AML-193 (cell line): ENCODE measurements at regions not wholly inside any gene's neighbourhood (a gene's known extent, or its start where the extent isn't known, plus 50 kb on each side); places are given as distances from the start of the nearest gene placed in this dataset.
"Not testable (repeated sequence)": the region's sequence is repeated elsewhere in the genome, so short reads cannot be mapped to it uniquely, and the experiment has no call there.

Experiments
- DNase-seq, 2 experiments: peaks; one replicate each; lab custom pipeline; 2025; lab: John Stamatoyannopoulos, UW

- DNase-seq: no peak
Observed at GRCh38 chr10:64115908-64116643, 594.9 kb downstream of the REEP3 start.

- DNase-seq: no peak
Observed at GRCh38 chr10:64116707-64117106, 595.5 kb downstream of the REEP3 start.

DNA sequence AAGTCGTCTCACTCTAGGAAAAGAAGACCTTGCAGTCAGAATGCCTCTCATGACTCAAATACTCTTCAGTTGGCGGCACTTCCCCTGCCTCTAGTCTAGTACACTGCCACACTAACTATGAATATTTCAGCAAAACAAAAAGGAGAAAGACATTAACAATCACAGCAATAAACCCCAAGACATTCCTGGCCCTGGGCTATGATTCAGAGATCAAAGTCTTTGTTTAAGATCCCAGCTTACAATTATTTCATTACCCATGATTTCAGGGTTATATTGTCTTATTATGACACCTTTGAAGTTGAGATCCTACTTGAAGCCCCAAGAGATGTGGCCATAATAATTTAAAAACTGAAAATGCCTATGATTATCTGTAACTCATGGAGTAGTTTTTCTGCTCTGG is 597.5 kb downstream of the REEP3 start:
- DNase-seq: no peak

DNA sequence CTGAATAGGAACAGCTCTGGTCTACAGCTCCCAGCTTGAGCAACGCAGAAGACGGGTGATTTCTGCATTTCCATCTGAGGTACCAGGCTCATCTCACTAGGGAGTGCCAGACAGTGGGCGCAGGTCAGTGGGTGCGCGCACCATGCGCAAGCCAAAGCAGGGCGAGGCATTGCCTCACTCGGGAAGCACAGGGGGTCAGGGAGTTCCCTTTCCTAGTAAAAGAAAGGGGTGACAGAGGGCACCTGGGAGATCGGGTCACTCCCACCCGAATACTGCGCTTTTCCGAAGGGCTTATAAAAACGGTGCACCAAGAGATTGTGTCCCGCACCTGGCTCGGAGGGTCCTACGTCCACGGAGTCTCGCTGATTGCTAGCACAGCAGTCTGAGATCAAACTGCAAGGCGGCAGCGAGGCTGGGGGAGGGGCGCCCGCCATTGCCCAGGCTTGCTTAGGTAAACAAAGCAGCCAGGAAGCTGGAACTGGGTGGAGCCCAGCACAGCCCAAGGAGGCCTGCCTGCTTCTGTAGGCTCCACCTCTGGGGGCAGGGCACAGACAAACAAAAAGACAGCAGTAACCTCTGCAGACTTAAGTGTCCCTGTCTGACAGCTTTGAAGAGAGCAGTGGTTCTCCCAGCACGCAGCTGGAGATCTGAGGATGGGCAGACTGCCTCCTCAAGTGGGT is 599.2 kb downstream of the REEP3 start:
- DNase-seq: not testable (repeated sequence)

- DNase-seq: no peak
Observed at GRCh38 chr10:64130152-64130551, 609.0 kb downstream of the REEP3 start.

DNA sequence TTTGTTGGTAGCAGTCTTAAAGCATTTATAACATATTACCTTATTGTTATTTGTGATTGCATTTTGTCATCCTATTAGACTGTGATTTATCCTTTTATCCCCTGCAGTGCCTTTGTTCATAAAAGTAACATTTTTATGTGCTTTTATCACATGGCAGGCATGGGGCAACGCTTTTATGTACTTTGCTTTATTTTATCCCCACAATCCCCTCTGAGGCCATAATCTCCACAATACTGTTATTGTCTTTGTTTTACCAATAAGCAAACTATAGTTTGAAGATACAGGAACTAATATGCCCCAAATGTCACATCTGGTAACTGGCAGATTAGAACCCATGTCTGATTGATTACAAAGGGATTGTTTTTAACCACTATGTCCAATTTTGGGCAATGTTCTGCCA is 613.5 kb downstream of the REEP3 start:
- DNase-seq: no peak

- DNase-seq: no peak
Observed at GRCh38 chr10:64142395-64142794, 621.2 kb downstream of the REEP3 start.

DNA sequence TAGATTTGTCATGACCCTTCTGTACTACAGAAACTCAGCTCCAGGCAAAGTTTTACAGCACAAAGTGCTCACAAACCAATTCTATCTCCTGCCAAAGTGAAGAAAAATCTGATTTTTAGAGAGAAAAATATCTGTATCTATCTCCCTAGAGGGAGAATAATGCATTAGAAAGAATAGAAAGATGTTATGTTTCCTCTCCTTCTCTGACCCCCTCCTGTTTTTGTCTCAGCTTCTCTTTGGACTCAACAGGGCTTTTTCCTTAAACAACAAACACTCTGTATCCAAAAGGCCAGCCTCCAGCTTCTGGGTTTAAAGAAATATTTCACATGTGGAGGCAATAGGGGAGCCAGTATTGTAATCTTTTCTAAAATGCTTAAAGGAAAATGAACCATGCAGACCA is 627.4 kb downstream of the REEP3 start:
- no peak for DNase-seq

GRCh38 chr10:64156166-64156565 is 635.0 kb downstream of the REEP3 start:
- DNase-seq: no peak

GRCh38 chr10:64158551-64158950 is 637.4 kb downstream of the REEP3 start:
- no peak for DNase-seq

GRCh38 chr10:64159910-64160872 is 639.0 kb downstream of the REEP3 start:
- DNase-seq: no peak

- no peak for DNase-seq
Observed at GRCh38 chr10:64170791-64171190, 649.6 kb downstream of the REEP3 start.

- DNase-seq: no peak
Observed at GRCh38 chr10:64173826-64174225, 652.6 kb downstream of the REEP3 start.

GRCh38 chr10:64174666-64175255 is 653.6 kb downstream of the REEP3 start:
- no peak for DNase-seq

DNA sequence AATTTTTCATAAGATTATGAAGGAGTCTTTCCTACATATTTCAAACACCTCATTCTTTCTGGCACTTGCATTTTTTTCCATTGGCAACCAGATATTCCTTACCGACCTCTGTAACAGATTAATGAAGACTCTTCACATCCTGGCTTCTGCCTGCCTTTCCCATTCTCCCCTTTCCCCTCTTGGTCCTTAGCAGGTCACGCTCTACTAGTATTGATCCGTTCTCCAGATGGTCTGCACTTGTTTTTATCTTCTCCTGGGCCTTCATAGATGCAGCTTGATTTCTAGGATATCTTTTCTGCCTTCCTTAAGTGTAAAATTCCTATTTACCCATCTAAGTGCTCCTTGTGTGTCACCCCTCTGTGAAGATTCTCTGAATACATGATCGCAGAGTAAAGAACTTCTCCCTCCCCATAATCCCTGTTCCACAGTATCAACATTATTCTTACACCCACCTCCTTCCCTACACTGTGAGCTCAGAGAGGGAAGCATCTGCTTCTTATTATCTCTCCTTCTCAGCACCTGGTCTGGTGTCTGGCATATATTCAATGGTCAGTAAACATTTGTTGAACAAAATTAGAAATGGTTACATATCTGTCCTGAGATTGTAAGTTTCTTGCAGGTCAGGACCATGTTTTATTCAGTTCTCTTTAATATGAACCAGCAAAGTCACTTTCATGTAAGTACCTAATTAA is 654.2 kb downstream of the REEP3 start:
- no peak for DNase-seq

DNA sequence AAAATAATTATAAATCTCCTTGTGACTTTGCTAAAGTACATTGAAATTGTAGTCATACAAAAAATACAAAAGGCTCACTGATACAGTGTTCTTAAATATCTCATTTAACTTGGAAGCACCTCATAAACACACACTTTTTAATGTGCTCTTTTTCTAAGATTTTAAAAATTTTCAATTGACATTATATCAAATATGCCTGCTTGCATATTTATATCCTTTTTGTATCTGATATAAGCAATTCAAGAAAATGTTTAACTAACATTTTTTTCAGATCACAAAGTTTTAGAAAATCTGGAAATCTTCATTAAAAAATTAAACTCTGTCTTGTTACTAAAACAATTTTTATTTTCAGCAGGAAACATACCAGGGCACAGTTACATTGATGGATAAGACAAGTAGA is 661.5 kb downstream of the REEP3 start:
- no peak for DNase-seq

GRCh38 chr10:64191286-64191685 is 670.1 kb downstream of the REEP3 start:
- no peak for DNase-seq

DNA sequence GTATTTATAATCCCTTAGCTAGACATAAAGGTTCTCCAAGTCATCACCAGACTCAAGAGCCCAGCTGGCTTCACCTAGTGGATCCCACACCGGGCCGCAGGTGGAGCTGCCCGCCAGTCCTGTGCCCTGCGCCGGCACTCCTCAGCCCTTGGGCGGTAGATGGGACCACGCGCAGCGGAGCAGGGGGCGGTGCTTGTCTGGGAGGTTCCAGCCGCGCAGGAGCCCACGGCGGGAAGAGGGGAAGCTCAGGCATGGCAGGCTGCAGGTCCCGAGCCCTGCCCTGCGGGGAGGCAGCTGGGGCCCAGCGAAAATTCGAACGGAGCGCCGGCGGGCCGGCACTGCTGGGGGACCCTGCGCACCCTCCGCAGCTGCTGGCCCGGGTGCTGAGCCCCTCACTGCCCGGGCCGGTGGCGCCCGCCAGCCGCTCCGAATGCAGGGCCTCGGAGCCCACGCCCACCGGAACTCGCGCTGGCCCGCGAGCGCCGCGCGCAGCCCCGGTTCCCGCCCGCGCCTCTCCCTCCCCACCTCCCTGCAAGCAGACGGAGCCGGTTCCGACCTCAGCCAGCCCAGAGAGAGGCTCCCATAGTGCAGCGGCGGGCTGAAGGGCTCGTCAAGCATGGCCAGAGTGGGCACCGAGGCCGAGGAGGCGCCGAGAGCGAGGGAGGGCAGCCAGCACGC is 675.6 kb downstream of the REEP3 start:
- DNase-seq: no peak

DNA sequence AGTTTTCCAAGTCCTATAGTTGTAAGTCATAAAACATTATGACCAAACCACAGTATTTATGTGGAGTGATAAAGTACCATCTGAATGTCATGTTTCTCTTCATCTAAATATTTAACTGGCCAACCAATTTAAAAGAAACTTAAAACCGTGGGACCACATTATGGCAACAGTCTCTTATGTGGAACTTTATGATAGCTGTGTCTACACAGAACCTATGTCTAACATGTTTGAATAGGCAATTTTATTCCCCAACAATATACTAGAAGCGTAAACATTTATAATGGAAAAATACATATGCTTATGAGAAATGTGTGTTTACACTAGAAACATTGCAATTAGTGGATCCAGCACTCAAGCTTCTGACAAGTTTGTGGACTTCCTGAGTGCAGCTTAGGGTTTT is 680.7 kb downstream of the REEP3 start:
- no peak for DNase-seq

DNA sequence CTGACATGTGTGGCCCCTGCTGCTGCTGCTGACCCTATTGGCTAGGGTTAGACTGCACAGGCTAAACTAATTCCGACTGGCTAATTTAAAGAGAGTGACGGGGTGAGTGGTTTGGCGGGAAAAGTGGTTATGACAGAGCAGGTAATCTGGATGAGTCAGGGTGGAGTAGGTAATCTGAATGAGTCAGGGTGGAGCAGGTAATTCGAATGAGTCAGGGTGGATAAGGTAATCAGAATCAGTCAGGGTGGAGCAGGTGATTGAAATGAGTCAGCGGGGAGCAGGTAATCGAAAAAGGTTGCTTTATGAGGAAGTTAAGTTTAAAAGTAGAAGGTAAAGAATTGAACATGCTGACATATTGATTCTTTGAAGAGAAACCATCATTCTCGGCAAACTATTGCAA is 683.3 kb downstream of the REEP3 start:
- not testable (repeated sequence) for DNase-seq

- no peak for DNase-seq
Observed at GRCh38 chr10:64206409-64206808, 685.2 kb downstream of the REEP3 start.
